ENCODE measurements at regions not wholly inside any gene's neighbourhood (a gene's known extent, or its start where the extent isn't known, plus 50 kb on each side); places are given as distances from the start of the nearest gene placed in this dataset.

- no peak for DNase-seq
- Mint-ChIP-seq H3K36me3 (ENCODE audit: low read depth) (no peaks in the 10 kb centered on the region), H3K27ac (no peak overlapping the region), H3K4me3 (no peak overlapping the region), H3K4me1 (no peaks in the 10 kb centered on the region), H3K9me3 (no peaks in the 10 kb centered on the region), H3K27me3 (no peaks in the 10 kb centered on the region)
- intact Hi-C loops (cut with micrococcal nuclease), result no loop called here
- TF ChIP-seq, protein P1, sequence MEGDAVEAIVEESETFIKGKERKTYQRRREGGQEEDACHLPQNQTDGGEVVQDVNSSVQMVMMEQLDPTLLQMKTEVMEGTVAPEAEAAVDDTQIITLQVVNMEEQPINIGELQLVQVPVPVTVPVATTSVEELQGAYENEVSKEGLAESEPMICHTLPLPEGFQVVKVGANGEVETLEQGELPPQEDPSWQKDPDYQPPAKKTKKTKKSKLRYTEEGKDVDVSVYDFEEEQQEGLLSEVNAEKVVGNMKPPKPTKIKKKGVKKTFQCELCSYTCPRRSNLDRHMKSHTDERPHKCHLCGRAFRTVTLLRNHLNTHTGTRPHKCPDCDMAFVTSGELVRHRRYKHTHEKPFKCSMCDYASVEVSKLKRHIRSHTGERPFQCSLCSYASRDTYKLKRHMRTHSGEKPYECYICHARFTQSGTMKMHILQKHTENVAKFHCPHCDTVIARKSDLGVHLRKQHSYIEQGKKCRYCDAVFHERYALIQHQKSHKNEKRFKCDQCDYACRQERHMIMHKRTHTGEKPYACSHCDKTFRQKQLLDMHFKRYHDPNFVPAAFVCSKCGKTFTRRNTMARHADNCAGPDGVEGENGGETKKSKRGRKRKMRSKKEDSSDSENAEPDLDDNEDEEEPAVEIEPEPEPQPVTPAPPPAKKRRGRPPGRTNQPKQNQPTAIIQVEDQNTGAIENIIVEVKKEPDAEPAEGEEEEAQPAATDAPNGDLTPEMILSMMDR (IDR thresholded peaks at IDR 0.05), result no peak
- POLR2A ChIA-PET, result no interaction called here
- no peak for ATAC-seq (ENCODE audit: low read depth)
- CTCF ChIA-PET, result no interaction called here
These were observed 329.0 kb upstream of the TMTC4 start for GRCh38 chr13:101003566-101003965.

DNA sequence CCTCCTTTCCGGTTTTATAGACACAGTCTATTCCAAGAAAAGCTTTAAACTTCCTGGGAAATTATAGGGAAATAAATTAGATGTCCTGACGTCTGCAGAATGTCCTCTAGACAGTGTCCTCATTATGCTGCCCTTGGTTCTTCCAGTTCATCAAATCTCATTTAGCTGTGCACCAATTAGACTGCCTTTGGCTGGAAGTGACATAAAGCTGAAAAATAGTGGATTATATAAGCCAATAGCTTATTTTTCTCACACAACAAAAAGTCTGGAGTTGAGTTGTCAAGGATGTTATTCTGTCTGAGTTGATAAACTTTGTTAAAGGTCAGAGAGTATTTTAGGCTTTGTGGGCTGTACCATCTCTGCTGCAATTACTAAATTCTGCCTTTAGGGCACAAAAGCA lies 314.8 kb upstream of the TMTC4 start:
- peaks cover 6% of the 10 kb centered on the region for H3K9me3 Mint-ChIP-seq
- TF ChIP-seq, protein P1 (IDR thresholded peaks at IDR 0.05), result no peak
- ChIA-PET CTCF (no interaction called here), POLR2A (no interaction called here)
- intact Hi-C loops (cut with micrococcal nuclease), result no loop called here
- H3K27ac Mint-ChIP-seq, result no peak overlapping the region
- no peaks in the 10 kb centered on the region for H3K4me1 Mint-ChIP-seq
- no peak for DNase-seq
- ATAC-seq (ENCODE audit: low read depth), result no peak
- no peaks in the 10 kb centered on the region for H3K36me3 Mint-ChIP-seq (ENCODE audit: low read depth)
- H3K4me3 Mint-ChIP-seq, result no peak overlapping the region
- no peaks in the 10 kb centered on the region for H3K27me3 Mint-ChIP-seq

DNA sequence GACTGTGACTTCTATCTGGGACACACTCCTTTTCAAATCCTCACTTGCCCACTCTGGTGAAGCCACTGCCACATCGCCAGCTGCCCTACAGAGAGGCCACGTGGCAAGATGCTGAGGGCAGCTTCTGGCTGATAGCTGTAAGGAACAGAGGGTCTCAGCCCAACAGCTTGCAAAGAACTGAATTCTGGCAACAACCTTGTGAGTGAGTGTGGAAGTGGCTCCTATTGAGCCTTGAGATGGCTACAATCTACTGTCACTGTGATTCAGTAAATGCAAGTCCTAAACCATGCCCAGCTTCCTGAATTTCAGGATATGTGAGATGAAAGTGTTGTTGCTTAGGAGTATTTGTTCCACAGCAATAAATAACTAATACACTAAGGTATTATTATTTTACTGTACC lies 314.3 kb upstream of the TMTC4 start:
- no peak for ATAC-seq (ENCODE audit: low read depth)
- peaks cover 6% of the 10 kb centered on the region for H3K9me3 Mint-ChIP-seq
- no peaks in the 10 kb centered on the region for H3K27me3 Mint-ChIP-seq
- POLR2A ChIA-PET, result no interaction called here
- H3K4me1 Mint-ChIP-seq, result no peaks in the 10 kb centered on the region
- TF ChIP-seq, protein P1 (IDR thresholded peaks at IDR 0.05), result no peak
- no peak overlapping the region for H3K27ac Mint-ChIP-seq
- intact Hi-C loops (cut with micrococcal nuclease), result no loop called here
- no peak for DNase-seq
- H3K36me3 Mint-ChIP-seq (ENCODE audit: low read depth), result no peaks in the 10 kb centered on the region
- CTCF ChIA-PET, result no interaction called here
- no peak overlapping the region for H3K4me3 Mint-ChIP-seq

GRCh38 chr13:100987948-100988347 lies 313.4 kb upstream of the TMTC4 start:
- Mint-ChIP-seq H3K36me3 (ENCODE audit: low read depth) (no peaks in the 10 kb centered on the region), H3K4me1 (no peaks in the 10 kb centered on the region), H3K4me3 (no peak overlapping the region), H3K9me3 (peaks cover 6% of the 10 kb centered on the region), H3K27me3 (no peaks in the 10 kb centered on the region), H3K27ac (no peak overlapping the region)
- intact Hi-C loops (cut with micrococcal nuclease), result no loop called here
- DNase-seq, result no peak
- ChIA-PET CTCF (no interaction called here), POLR2A (no interaction called here)
- TF ChIP-seq, protein P1 (IDR thresholded peaks at IDR 0.05), result no peak
- no peak for ATAC-seq (ENCODE audit: low read depth)

DNA sequence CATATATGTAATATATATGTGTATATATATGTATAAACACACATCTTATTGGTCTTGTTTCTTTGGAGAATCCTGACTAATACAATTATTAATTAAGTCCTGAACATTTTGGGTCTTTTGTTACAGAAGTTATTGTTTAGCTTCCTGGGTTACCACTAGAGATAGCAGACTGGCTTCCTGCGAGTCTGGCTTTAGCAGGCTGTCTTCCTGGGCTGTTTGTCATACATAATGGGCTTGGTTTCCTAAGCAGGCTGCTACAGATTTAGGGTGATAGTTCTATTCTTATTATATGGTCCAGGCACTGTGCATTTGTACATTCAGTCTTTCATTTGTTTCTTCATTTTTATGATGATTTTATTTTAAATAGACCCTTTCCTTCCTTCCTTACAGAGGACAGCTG lies 312.0 kb upstream of the TMTC4 start:
- Mint-ChIP-seq H3K4me1 (no peaks in the 10 kb centered on the region), H3K36me3 (ENCODE audit: low read depth) (no peaks in the 10 kb centered on the region), H3K27ac (no peak overlapping the region), H3K9me3 (peaks cover 2% of the 10 kb centered on the region), H3K27me3 (no peaks in the 10 kb centered on the region), H3K4me3 (no peak overlapping the region)
- ChIA-PET CTCF (no interaction called here), POLR2A (no interaction called here)
- ATAC-seq (ENCODE audit: low read depth) (no peak), DNase-seq (no peak)
- intact Hi-C loops (cut with micrococcal nuclease), result no loop called here
- TF ChIP-seq, protein P1 (IDR thresholded peaks at IDR 0.05), result no peak

All from activated B cell treated with CpG ODN at 0.5 μM for 24 hours (primary cell).